ENCODE measurements at regions not wholly inside any gene's neighbourhood (a gene's known extent, or its start where the extent isn't known, plus 50 kb on each side); places are given as distances from the start of the nearest gene placed in this dataset.
"Not testable (repeated sequence)": the region's sequence is repeated elsewhere in the genome, so short reads cannot be mapped to it uniquely, and the experiment has no call there.

GRCh38 chr1:103274886-103275285, 166.6 kb upstream of the COL11A1 start:
- no peak for TF ChIP-seq EZH2phosphoT487 (IDR thresholded peaks at IDR 0.05; ENCODE audit: borderline replicate concordance, low read length)
- TF ChIP-seq CTCF (IDR thresholded peaks at IDR 0.05; ENCODE audit: low read depth, low read length, poor library complexity, severe bottlenecking) = no peak
- no peak overlapping the region for H3K27ac ChIP-seq (ENCODE audit: low read depth, low read length)
- no peaks in the 10 kb centered on the region for H3K27me3 ChIP-seq (ENCODE audit: control insufficient read depth, low read length)
- H4K20me1 ChIP-seq (ENCODE audit: control insufficient read depth, insufficient read depth, low read depth, low read length) = no peaks in the 10 kb centered on the region
- H3F3A ChIP-seq (ENCODE audit: control insufficient read depth, insufficient read depth) = no peaks in the 10 kb centered on the region
- no peaks in the 10 kb centered on the region for H3K36me3 ChIP-seq (ENCODE audit: control insufficient read depth, low read length)
- no peaks in the 10 kb centered on the region for H3K79me2 ChIP-seq (ENCODE audit: control insufficient read depth, low read length)
- no peaks in the 10 kb centered on the region for H3K9me3 ChIP-seq (ENCODE audit: control insufficient read depth, insufficient read depth, low read length)
- H3K4me3 ChIP-seq (ENCODE audit: low read length) = no peak overlapping the region
- no peaks in the 10 kb centered on the region for H3K4me1 ChIP-seq (ENCODE audit: control insufficient read depth, low read length)
- H3K9me2 ChIP-seq (replicated peaks; ENCODE audit: control insufficient read depth, low read length) = no peaks in the 10 kb centered on the region
- no peak overlapping the region for H3K4me2 ChIP-seq (ENCODE audit: low read length)

- H3K9me2 ChIP-seq (replicated peaks; ENCODE audit: control insufficient read depth, low read length) = no peaks in the 10 kb centered on the region
- no peak overlapping the region for H3K4me3 ChIP-seq (ENCODE audit: low read length)
- no peaks in the 10 kb centered on the region for H3K36me3 ChIP-seq (ENCODE audit: control insufficient read depth, low read length)
- no peaks in the 10 kb centered on the region for H3K9me3 ChIP-seq (ENCODE audit: control insufficient read depth, insufficient read depth, low read length)
- H3K27ac ChIP-seq (ENCODE audit: low read depth, low read length) = no peak overlapping the region
- H3F3A ChIP-seq (ENCODE audit: control insufficient read depth, insufficient read depth) = no peaks in the 10 kb centered on the region
- no peaks in the 10 kb centered on the region for H3K79me2 ChIP-seq (ENCODE audit: control insufficient read depth, low read length)
- no peaks in the 10 kb centered on the region for H4K20me1 ChIP-seq (ENCODE audit: control insufficient read depth, insufficient read depth, low read depth, low read length)
- no peaks in the 10 kb centered on the region for H3K27me3 ChIP-seq (ENCODE audit: control insufficient read depth, low read length)
- no peak overlapping the region for H3K4me2 ChIP-seq (ENCODE audit: low read length)
- no peaks in the 10 kb centered on the region for H3K4me1 ChIP-seq (ENCODE audit: control insufficient read depth, low read length)
- TF ChIP-seq CTCF (IDR thresholded peaks at IDR 0.05; ENCODE audit: low read depth, low read length, poor library complexity, severe bottlenecking) (no peak), EZH2phosphoT487 (IDR thresholded peaks at IDR 0.05; ENCODE audit: borderline replicate concordance, low read length) (no peak)
Observed at GRCh38 chr1:103273106-103273505, 164.8 kb upstream of the COL11A1 start.

GRCh38 chr1:103271471-103271870, 163.1 kb upstream of the COL11A1 start:
- H3K4me3 ChIP-seq (ENCODE audit: low read length); H3K27ac ChIP-seq (ENCODE audit: low read depth, low read length); H3K4me1 ChIP-seq (ENCODE audit: control insufficient read depth, low read length); H3F3A ChIP-seq (ENCODE audit: control insufficient read depth, insufficient read depth); H3K79me2 ChIP-seq (ENCODE audit: control insufficient read depth, low read length); H3K36me3 ChIP-seq (ENCODE audit: control insufficient read depth, low read length); H4K20me1 ChIP-seq (ENCODE audit: control insufficient read depth, insufficient read depth, low read depth, low read length); H3K27me3 ChIP-seq (ENCODE audit: control insufficient read depth, low read length); H3K4me2 ChIP-seq (ENCODE audit: low read length); H3K9me2 ChIP-seq (replicated peaks; ENCODE audit: control insufficient read depth, low read length); H3K9me3 ChIP-seq (ENCODE audit: control insufficient read depth, insufficient read depth, low read length): not testable (repeated sequence)

- no peaks in the 10 kb centered on the region for H3K9me3 ChIP-seq (ENCODE audit: control insufficient read depth, insufficient read depth, low read length)
- no peaks in the 10 kb centered on the region for H3K36me3 ChIP-seq (ENCODE audit: control insufficient read depth, low read length)
- H3K9me2 ChIP-seq (replicated peaks; ENCODE audit: control insufficient read depth, low read length) = no peaks in the 10 kb centered on the region
- H3K27me3 ChIP-seq (ENCODE audit: control insufficient read depth, low read length) = no peaks in the 10 kb centered on the region
- no peaks in the 10 kb centered on the region for H4K20me1 ChIP-seq (ENCODE audit: control insufficient read depth, insufficient read depth, low read depth, low read length)
- no peak overlapping the region for H3K4me3 ChIP-seq (ENCODE audit: low read length)
- no peaks in the 10 kb centered on the region for H3F3A ChIP-seq (ENCODE audit: control insufficient read depth, insufficient read depth)
- no peak for TF ChIP-seq EZH2phosphoT487 (IDR thresholded peaks at IDR 0.05; ENCODE audit: borderline replicate concordance, low read length)
- no peak for TF ChIP-seq CTCF (IDR thresholded peaks at IDR 0.05; ENCODE audit: low read depth, low read length, poor library complexity, severe bottlenecking)
- H3K4me2 ChIP-seq (ENCODE audit: low read length) = no peak overlapping the region
- no peaks in the 10 kb centered on the region for H3K4me1 ChIP-seq (ENCODE audit: control insufficient read depth, low read length)
- H3K27ac ChIP-seq (ENCODE audit: low read depth, low read length) = no peak overlapping the region
- H3K79me2 ChIP-seq (ENCODE audit: control insufficient read depth, low read length) = no peaks in the 10 kb centered on the region
Observed at GRCh38 chr1:103267893-103268292, 159.6 kb upstream of the COL11A1 start.
